ENCODE measurements at regions not wholly inside any gene's neighbourhood (a gene's known extent, or its start where the extent isn't known, plus 50 kb on each side); places are given as distances from the start of the nearest gene placed in this dataset.

DNA sequence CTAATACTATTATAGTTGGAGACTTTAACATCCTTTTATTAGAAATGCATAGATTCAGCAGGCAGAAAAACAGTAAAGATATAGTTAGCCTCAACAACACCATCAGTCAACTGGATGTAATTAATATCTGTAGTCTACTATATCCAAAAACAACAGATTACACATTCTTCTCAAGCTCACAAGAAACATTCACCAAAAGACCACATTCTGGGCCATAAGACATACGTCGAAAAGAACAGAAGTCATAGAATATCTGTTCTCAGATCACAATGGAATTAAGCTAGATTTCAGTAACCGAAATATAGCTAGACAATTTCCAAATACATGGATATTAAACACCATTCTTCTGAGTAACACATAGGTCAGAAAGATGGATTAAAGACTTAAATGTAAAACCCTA, 336.6 kb upstream of the RPS23 start:
- TF ChIP-seq SIN3A (IDR thresholded peaks at IDR 0.05; ENCODE audit: borderline replicate concordance, insufficient read depth, low read depth, low read length) (no peak), TCF7L2 (IDR thresholded peaks at IDR 0.05; ENCODE audit: low read depth, low read length) (no peak)
- TF ChIP-seq, protein P1, sequence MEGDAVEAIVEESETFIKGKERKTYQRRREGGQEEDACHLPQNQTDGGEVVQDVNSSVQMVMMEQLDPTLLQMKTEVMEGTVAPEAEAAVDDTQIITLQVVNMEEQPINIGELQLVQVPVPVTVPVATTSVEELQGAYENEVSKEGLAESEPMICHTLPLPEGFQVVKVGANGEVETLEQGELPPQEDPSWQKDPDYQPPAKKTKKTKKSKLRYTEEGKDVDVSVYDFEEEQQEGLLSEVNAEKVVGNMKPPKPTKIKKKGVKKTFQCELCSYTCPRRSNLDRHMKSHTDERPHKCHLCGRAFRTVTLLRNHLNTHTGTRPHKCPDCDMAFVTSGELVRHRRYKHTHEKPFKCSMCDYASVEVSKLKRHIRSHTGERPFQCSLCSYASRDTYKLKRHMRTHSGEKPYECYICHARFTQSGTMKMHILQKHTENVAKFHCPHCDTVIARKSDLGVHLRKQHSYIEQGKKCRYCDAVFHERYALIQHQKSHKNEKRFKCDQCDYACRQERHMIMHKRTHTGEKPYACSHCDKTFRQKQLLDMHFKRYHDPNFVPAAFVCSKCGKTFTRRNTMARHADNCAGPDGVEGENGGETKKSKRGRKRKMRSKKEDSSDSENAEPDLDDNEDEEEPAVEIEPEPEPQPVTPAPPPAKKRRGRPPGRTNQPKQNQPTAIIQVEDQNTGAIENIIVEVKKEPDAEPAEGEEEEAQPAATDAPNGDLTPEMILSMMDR (IDR thresholded peaks at IDR 0.05) = no peak
